Activated CD8-positive, alpha-beta T cell treated with anti-CD3 and anti-CD28 coated beads, Interleukin-2, amount 10 ng/mL, durations not matched to agents 7 days and 5 days (primary cell): ENCODE measurements at regions not wholly inside any gene's neighbourhood (a gene's known extent, or its start where the extent isn't known, plus 50 kb on each side); places are given as distances from the start of the nearest gene placed in this dataset.

Source experiments
- ATAC-seq: fragments of 150-1000 bp; cut with Tn5 transposase; one replicate; pipeline ENCODE4 v1.10.0; 2021; ENCODE audit warnings: moderate library complexity
- CTCF ChIA-PET: fragments of 350-600 bp; sonication (Branson Sonifier 250); formaldehyde crosslinking; loops from one replicate; lab custom pipeline; 2021; ENCODE audit warnings: antibody characterized with exemption; lab: Charles Lee
- POLR2A ChIA-PET: fragments of 350-600 bp; sonication (Branson Sonifier 250); formaldehyde crosslinking; loops from one replicate; lab custom pipeline; 2021; ENCODE audit warnings: antibody characterized with exemption; lab: Charles Lee
- DNase-seq: peaks from one replicate; pipeline ENCODE4 v3.0.0-alpha.2; 2020
- H3K27ac Mint-ChIP-seq: one replicate; pipeline ENCODE4 v1.8.0; 2021; ENCODE audit warnings: mild to moderate bottlenecking, mixed read lengths
- H3K27me3 Mint-ChIP-seq: one replicate; pipeline ENCODE4 v1.8.0; 2021; ENCODE audit warnings: low read depth, mixed read lengths
- H3K36me3 Mint-ChIP-seq: one replicate; pipeline ENCODE4 v1.8.0; 2021; ENCODE audit warnings: low read depth, mixed read lengths
- H3K4me1 Mint-ChIP-seq: one replicate; pipeline ENCODE4 v1.8.0; 2021; ENCODE audit warnings: low read depth, mixed read lengths
- H3K4me3 Mint-ChIP-seq: one replicate; pipeline ENCODE4 v1.8.0; 2021; ENCODE audit warnings: mild to moderate bottlenecking, mixed read lengths
- H3K9me3 Mint-ChIP-seq: one replicate; pipeline ENCODE4 v1.8.0; 2022; ENCODE audit warnings: mixed read lengths; ENCODE audit not compliant: insufficient read depth

- H3K9me3 Mint-ChIP-seq: no peaks in the 10 kb centered on the region
- DNase-seq (no peak), ATAC-seq (no peak)
- no peak overlapping the region for H3K27ac Mint-ChIP-seq
- no peaks in the 10 kb centered on the region for H3K27me3 Mint-ChIP-seq
- ChIA-PET CTCF (no interaction called here), POLR2A (no interaction called here)
- no peak overlapping the region for H3K4me3 Mint-ChIP-seq
- no peaks in the 10 kb centered on the region for H3K36me3 Mint-ChIP-seq
- no peaks in the 10 kb centered on the region for H3K4me1 Mint-ChIP-seq
Observed at GRCh38 chr6:133764008-133764753, 124.7 kb upstream of the TCF21 start.

- Mint-ChIP-seq H3K27me3 (no peaks in the 10 kb centered on the region), H3K4me3 (no peak overlapping the region), H3K4me1 (no peaks in the 10 kb centered on the region), H3K9me3 (no peaks in the 10 kb centered on the region), H3K36me3 (no peaks in the 10 kb centered on the region), H3K27ac (no peak overlapping the region)
- ATAC-seq (no peak), DNase-seq (no peak)
- POLR2A ChIA-PET: no interaction called here
- CTCF ChIA-PET: no interaction called here
Observed at GRCh38 chr6:133764754-133765208, 124.1 kb upstream of the TCF21 start.

GRCh38 chr6:133767357-133767970 is 121.4 kb upstream of the TCF21 start:
- DNase-seq (no peak), ATAC-seq (no peak)
- POLR2A ChIA-PET: no interaction called here
- no peaks in the 10 kb centered on the region for H3K9me3 Mint-ChIP-seq
- H3K4me1 Mint-ChIP-seq: no peaks in the 10 kb centered on the region
- H3K27me3 Mint-ChIP-seq: peaks cover 4% of the 10 kb centered on the region
- no peak overlapping the region for H3K4me3 Mint-ChIP-seq
- no peaks in the 10 kb centered on the region for H3K36me3 Mint-ChIP-seq
- H3K27ac Mint-ChIP-seq: no peak overlapping the region
- CTCF ChIA-PET: no interaction called here

GRCh38 chr6:133768656-133769295 is 120.1 kb upstream of the TCF21 start:
- Mint-ChIP-seq H3K4me1 (no peaks in the 10 kb centered on the region), H3K36me3 (no peaks in the 10 kb centered on the region), H3K27ac (no peak overlapping the region), H3K27me3 (peaks cover 4% of the 10 kb centered on the region), H3K4me3 (no peak overlapping the region), H3K9me3 (no peaks in the 10 kb centered on the region)
- DNase-seq: no peak
- CTCF ChIA-PET: no interaction called here
- ATAC-seq: no peak
- POLR2A ChIA-PET: no interaction called here

GRCh38 chr6:133769463-133769862 is 119.5 kb upstream of the TCF21 start:
- H3K36me3 Mint-ChIP-seq: no peaks in the 10 kb centered on the region
- ChIA-PET POLR2A (no interaction called here), CTCF (interaction anchor here (1.5 kb wide), 1 partner anchor 148 kb away, joined by 4 read pairs; no protein-coding TSS in a partner anchor)
- H3K27me3 Mint-ChIP-seq: peaks cover 4% of the 10 kb centered on the region
- H3K27ac Mint-ChIP-seq: no peak overlapping the region
- ATAC-seq (no peak), DNase-seq (no peak)
- H3K4me3 Mint-ChIP-seq: no peak overlapping the region
- H3K4me1 Mint-ChIP-seq: peaks cover 3% of the 10 kb centered on the region
- H3K9me3 Mint-ChIP-seq: no peaks in the 10 kb centered on the region

- Mint-ChIP-seq H3K4me3 (no peak overlapping the region), H3K9me3 (no peaks in the 10 kb centered on the region), H3K27ac (no peak overlapping the region), H3K36me3 (no peaks in the 10 kb centered on the region), H3K27me3 (peaks cover 4% of the 10 kb centered on the region), H3K4me1 (peaks cover 3% of the 10 kb centered on the region)
- ChIA-PET POLR2A (no interaction called here), CTCF (no interaction called here)
- ATAC-seq: no peak
- no peak for DNase-seq
Observed at GRCh38 chr6:133772567-133772966, 116.3 kb upstream of the TCF21 start.

GRCh38 chr6:133773776-133774175 is 115.1 kb upstream of the TCF21 start:
- H3K27me3 Mint-ChIP-seq: peaks cover 4% of the 10 kb centered on the region
- ChIA-PET POLR2A (no interaction called here), CTCF (no interaction called here)
- peaks cover 3% of the 10 kb centered on the region for H3K4me1 Mint-ChIP-seq
- DNase-seq (no peak), ATAC-seq (no peak)
- H3K4me3 Mint-ChIP-seq: no peak overlapping the region
- H3K9me3 Mint-ChIP-seq: no peaks in the 10 kb centered on the region
- H3K27ac Mint-ChIP-seq: no peak overlapping the region
- H3K36me3 Mint-ChIP-seq: no peaks in the 10 kb centered on the region

- no peak overlapping the region for H3K4me3 Mint-ChIP-seq
Observed at GRCh38 chr6:133774356-133774755, 114.6 kb upstream of the TCF21 start.

GRCh38 chr6:133778414-133779130 is 110.3 kb upstream of the TCF21 start:
- ChIA-PET CTCF (interaction anchor here (0.6 kb wide), 1 partner anchor 501 kb away, joined by 3 read pairs; no protein-coding TSS in a partner anchor), POLR2A (no interaction called here)
- ATAC-seq: no peak
- Mint-ChIP-seq H3K36me3 (no peaks in the 10 kb centered on the region), H3K9me3 (no peaks in the 10 kb centered on the region), H3K4me1 (peaks cover 3% of the 10 kb centered on the region), H3K27ac (no peak overlapping the region), H3K4me3 (no peak overlapping the region), H3K27me3 (peaks cover 2% of the 10 kb centered on the region)
- DNase-seq: no peak

More at GRCh38 chr6:133774356-133774755, 114.6 kb upstream of the TCF21 start:
- Mint-ChIP-seq H3K27me3 (peaks cover 4% of the 10 kb centered on the region), H3K36me3 (no peaks in the 10 kb centered on the region), H3K9me3 (no peaks in the 10 kb centered on the region), H3K4me1 (peaks cover 3% of the 10 kb centered on the region), H3K27ac (no peak overlapping the region)
- ChIA-PET POLR2A (no interaction called here), CTCF (no interaction called here)
- no peak for ATAC-seq
- DNase-seq: no peak

GRCh38 chr6:133779916-133780695 is 108.8 kb upstream of the TCF21 start:
- Mint-ChIP-seq H3K36me3 (no peaks in the 10 kb centered on the region), H3K27ac (no peak overlapping the region), H3K4me3 (no peak overlapping the region), H3K9me3 (no peaks in the 10 kb centered on the region), H3K27me3 (peaks cover 2% of the 10 kb centered on the region), H3K4me1 (no peaks in the 10 kb centered on the region)
- ChIA-PET POLR2A (no interaction called here), CTCF (no interaction called here)
- ATAC-seq: no peak
- no peak for DNase-seq

GRCh38 chr6:133786016-133786415 is 102.9 kb upstream of the TCF21 start:
- ATAC-seq: no peak
- H3K4me1 Mint-ChIP-seq: no peaks in the 10 kb centered on the region
- no peak overlapping the region for H3K27ac Mint-ChIP-seq
- POLR2A ChIA-PET: no interaction called here
- H3K27me3 Mint-ChIP-seq: no peaks in the 10 kb centered on the region
- H3K36me3 Mint-ChIP-seq: no peaks in the 10 kb centered on the region
- DNase-seq: no peak
- no peak overlapping the region for H3K4me3 Mint-ChIP-seq
- CTCF ChIA-PET: no interaction called here
- no peaks in the 10 kb centered on the region for H3K9me3 Mint-ChIP-seq
